Muscle of leg (tissue), 3 donors: ENCODE measurements at regions not wholly inside any gene's neighbourhood (a gene's known extent, or its start where the extent isn't known, plus 50 kb on each side); places are given as distances from the start of the nearest gene placed in this dataset.
A peak's percentile ranks its signal among the peaks of the same experiment; 100 is the strongest.

Source experiments
- DNase-seq: peaks from one replicate; pipeline ENCODE4 v3.0.0; 2013
- H3K27ac ChIP-seq: one replicate; pipeline ENCODE4 v1.5.1; 2013; ENCODE audit warnings: mild to moderate bottlenecking, low read length, control low read depth
- H3K27me3 ChIP-seq: one replicate; pipeline ENCODE4 v1.6.1; 2013; ENCODE audit warnings: low read length; ENCODE audit not compliant: control insufficient read depth, insufficient read depth
- H3K36me3 ChIP-seq: one replicate; pipeline ENCODE4 v1.6.1; 2013; ENCODE audit warnings: low read length; ENCODE audit not compliant: control insufficient read depth, insufficient read depth
- H3K4me1 ChIP-seq: one replicate; pipeline ENCODE4 v1.6.1; 2013; ENCODE audit warnings: low read length; ENCODE audit not compliant: control insufficient read depth, insufficient read depth
- H3K4me3 ChIP-seq: one replicate; pipeline ENCODE4 v1.5.1; 2013; ENCODE audit warnings: low read length, control low read depth
- H3K9me3 ChIP-seq: replicated peaks from 2 replicates; pipeline ENCODE4 v1.6.1; 2013; ENCODE audit warnings: low read depth, low read length; ENCODE audit not compliant: control insufficient read depth
- WGBS: methylation state at CpG from one replicate; pipeline ENCODE4 v1.1.5; 2013; ENCODE audit warnings: missing lambda C conversion rate; ENCODE audit not compliant: insufficient coverage; 5-methylcytosine and 5-hydroxymethylcytosine counted together

DNA sequence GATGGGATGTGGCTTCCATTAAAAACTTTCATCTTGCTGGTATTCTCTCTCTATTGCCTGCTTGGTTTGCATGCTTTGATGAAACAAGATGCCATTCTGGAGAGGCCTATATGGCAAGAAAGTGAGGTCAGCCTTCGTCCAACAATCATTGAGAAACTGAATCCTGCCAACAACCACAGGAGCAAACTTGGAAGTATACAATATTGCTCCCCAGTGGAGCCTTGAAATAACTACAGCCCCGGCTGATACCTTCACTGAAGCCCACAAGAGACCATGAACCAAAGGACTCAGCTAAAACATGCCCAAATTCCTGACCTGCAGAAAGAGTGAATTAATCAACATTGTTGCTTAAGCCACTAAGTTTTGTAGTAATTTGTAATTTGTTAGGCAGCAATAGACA lies 82.5 kb upstream of the FGF14 start:
- DNase-seq: peak; percentile 19
- WGBS: no CpG with 5 or more reads among the region's 2 CpGs

DNA sequence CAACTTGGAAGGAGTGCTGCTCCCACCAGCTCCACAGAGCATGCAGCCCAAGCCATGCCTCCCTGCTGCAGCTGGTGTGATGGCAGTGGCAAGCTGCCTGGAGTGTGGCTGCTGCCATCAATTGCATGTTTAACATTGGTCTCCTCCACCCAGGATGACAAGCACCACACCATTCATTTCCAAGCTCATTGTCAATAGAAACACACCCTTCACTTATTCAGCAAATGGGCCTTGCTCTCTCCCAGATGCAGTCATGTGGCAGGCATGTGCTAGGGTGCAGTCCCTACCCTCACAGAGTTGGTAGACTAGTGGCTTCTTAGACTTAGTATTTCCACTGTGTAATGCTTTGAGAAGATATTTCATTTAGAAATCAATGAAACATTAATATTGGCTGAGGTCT lies 70.8 kb upstream of the FGF14 start:
- DNase-seq: no peak
- H3K4me3 ChIP-seq: no peak overlapping the region
- H3K4me1 ChIP-seq: no peaks in the 10 kb centered on the region
- H3K27me3 ChIP-seq: no peaks in the 10 kb centered on the region
- no peak overlapping the region for H3K27ac ChIP-seq
- H3K36me3 ChIP-seq: no peaks in the 10 kb centered on the region
- H3K9me3 ChIP-seq: no peaks in the 10 kb centered on the region

More for the DNA sequence above, 82.5 kb upstream of the FGF14 start:
- Histone ChIP-seq H3K36me3 (no peaks in the 10 kb centered on the region), H3K9me3 (no peaks in the 10 kb centered on the region), H3K4me1 (no peaks in the 10 kb centered on the region), H3K27ac (no peak overlapping the region), H3K27me3 (no peaks in the 10 kb centered on the region), H3K4me3 (no peak overlapping the region)

DNA sequence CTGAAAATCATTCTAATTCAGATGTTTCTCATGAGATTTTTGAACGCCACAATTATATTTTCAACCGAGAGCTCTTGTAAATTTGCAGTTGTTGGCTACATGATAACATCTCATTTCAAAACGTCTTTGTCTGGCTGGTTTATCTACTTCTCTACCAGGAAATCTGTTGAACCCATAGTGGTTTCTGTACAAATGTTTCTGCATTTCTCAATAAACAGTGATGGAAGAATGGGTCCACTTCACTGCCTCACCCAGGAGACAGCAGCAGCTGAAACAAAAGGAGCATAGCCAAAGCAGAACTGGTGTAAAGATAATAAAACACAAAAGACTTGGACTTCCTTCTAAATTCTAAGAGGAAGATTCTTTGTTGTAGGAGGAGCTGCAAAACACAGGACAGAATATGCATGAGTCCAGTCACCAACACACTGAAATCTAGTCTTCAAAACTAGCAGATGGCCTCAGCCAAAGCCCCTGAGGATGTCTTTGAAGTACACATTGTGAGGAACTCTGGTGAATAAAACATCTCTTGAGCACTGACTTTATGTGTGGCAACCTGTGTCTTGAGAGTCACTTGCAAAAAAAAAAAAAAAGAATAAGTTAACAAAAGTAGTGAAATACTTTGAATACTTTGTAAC lies 68.6 kb upstream of the FGF14 start:
- Histone ChIP-seq H3K4me1 (no peaks in the 10 kb centered on the region), H3K27me3 (no peaks in the 10 kb centered on the region), H3K9me3 (no peaks in the 10 kb centered on the region), H3K4me3 (no peak overlapping the region), H3K36me3 (no peaks in the 10 kb centered on the region), H3K27ac (no peak overlapping the region)
- WGBS: 60% methylated on average over 1 of the region's 3 CpGs
- no peak for DNase-seq

DNA sequence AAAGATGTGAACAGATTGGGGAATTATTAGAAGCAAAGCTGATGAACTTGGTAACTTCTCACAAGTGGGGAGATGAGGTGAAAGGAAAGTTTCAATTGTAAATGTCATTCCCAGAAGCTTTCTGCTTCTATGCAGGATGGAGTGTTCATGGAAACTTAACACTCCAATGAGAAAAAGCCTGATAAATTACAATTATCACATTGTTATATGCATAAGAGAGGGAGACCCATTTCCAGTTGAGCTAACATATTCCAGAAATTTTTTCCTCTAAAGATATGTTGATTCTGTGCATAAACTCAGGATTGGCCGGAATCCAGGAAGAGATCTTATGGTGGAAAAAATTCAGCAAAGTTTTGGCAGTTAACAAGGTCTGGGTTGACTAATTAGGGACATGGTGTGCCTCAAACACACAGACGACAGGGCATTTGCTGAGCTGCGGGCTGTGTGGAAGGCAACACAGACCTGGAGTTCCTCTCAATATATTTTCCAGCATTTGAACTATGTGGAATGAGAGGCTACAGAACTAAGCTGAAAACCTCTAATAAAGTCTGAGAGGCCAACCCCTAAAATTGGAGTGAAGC lies 64.9 kb upstream of the FGF14 start:
- no peaks in the 10 kb centered on the region for H3K27me3 ChIP-seq
- no peaks in the 10 kb centered on the region for H3K9me3 ChIP-seq
- H3K4me1 ChIP-seq: no peaks in the 10 kb centered on the region
- no CpG with 5 or more reads among the region's 3 CpGs for whole genome bisulfite sequencing
- H3K4me3 ChIP-seq: no peak overlapping the region
- H3K36me3 ChIP-seq: no peaks in the 10 kb centered on the region
- H3K27ac ChIP-seq: no peak overlapping the region
- peak; percentile 43 for DNase-seq

DNA sequence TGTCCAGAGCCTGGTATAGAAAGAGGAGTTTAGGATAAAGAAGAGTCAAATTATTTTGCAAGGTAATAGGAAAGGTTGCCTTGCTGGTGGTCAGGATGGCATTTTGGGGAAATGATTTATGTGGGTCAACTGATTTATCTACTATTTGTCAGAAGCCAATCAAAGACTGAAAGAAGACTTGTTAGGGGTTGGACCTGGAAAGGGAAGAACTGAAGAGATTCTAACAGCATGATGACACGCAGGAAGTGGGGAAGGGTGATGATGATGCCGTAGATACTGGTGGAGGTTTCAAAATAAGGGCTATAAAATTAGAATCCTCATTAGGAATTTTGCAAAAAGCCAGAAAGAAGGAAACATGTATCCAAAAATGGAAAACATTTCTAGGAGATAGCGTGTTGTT lies 60.7 kb upstream of the FGF14 start:
- H3K9me3 ChIP-seq: no peaks in the 10 kb centered on the region
- 79% methylated on average over 2 of the region's 3 CpGs for WGBS
- H3K27me3 ChIP-seq: no peaks in the 10 kb centered on the region
- no peaks in the 10 kb centered on the region for H3K36me3 ChIP-seq
- H3K27ac ChIP-seq: no peak overlapping the region
- H3K4me3 ChIP-seq: no peak overlapping the region
- DNase-seq: no peak
- H3K4me1 ChIP-seq: no peaks in the 10 kb centered on the region

DNA sequence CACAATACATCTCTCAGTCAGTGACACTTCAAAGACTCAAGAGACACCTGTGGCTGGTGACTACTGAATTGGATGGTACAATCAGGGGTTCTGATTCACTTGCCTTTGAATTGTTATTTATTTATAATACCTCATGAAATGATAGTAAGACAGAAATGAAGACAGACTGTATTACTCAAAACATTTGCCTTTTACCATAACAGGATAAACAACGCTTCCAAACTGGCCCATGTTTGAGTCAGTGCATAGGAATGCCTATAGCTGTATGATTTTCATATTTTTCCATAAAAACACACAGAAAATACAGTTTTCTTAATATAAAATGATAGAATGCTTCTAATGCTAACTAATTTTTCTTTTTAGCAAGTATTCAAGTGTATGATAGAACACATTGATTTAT lies 59.5 kb upstream of the FGF14 start:
- no peak overlapping the region for H3K27ac ChIP-seq
- no CpG with 5 or more reads among the region's 1 CpG for WGBS
- no peaks in the 10 kb centered on the region for H3K9me3 ChIP-seq
- no peaks in the 10 kb centered on the region for H3K4me1 ChIP-seq
- H3K27me3 ChIP-seq: no peaks in the 10 kb centered on the region
- H3K4me3 ChIP-seq: no peak overlapping the region
- DNase-seq: no peak
- no peaks in the 10 kb centered on the region for H3K36me3 ChIP-seq

DNA sequence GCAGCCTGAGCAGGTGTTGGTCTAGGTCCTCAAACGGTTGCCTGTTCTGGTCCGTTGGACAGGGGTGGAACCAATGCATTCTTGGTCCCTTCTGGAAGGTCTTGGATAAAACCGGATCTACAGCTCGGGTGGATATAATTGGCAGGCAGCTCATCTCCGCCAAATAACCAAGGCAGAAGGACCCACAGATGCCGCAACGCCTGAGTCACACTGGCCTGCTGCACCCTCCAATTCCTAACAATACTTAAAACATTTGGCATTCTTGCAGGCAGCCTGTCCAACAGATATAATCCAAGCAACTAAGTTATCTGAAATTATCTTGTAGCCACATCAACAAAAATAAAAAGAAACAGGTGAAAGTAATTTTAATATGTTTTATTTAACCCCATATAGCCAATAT lies 59.0 kb upstream of the FGF14 start:
- no peaks in the 10 kb centered on the region for H3K36me3 ChIP-seq
- no peaks in the 10 kb centered on the region for H3K4me1 ChIP-seq
- no peak overlapping the region for H3K27ac ChIP-seq
- H3K27me3 ChIP-seq: no peaks in the 10 kb centered on the region
- DNase-seq: no peak
- no peaks in the 10 kb centered on the region for H3K9me3 ChIP-seq
- 78% methylated on average over 3 of the region's 7 CpGs for WGBS
- no peak overlapping the region for H3K4me3 ChIP-seq

DNA sequence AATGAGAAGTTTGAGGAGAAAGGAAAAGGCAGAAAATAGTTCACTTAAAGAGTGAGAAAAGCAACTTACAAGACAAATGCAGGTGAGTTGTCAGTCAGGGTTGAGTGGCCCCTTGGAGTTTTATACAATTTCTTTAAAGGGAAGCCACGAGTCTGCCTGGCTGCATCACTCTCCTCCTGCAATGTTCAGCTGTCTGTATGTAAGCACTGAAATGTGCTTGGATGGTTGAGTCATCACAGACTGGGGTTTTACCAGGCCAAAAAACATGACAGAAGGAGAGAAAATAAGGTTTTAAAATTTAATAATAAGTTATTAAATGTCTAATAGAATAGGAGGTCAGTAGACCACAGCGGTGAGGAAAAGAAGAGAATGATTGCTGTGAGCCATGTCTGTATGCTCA lies 51.0 kb upstream of the FGF14 start:
- Histone ChIP-seq H3K4me3 (no peak overlapping the region), H3K27ac (no peak overlapping the region), H3K36me3 (no peaks in the 10 kb centered on the region), H3K4me1 (no peaks in the 10 kb centered on the region), H3K27me3 (no peaks in the 10 kb centered on the region), H3K9me3 (no peaks in the 10 kb centered on the region)
- no peak for DNase-seq
- WGBS: no CpG with 5 or more reads among the region's 2 CpGs
